IPS-18c (cell line): ENCODE measurements at regions not wholly inside any gene's neighbourhood (a gene's known extent, or its start where the extent isn't known, plus 50 kb on each side); places are given as distances from the start of the nearest gene placed in this dataset.

Source experiments
- H3K4me3 ChIP-seq: 2 replicates; pipeline ENCODE4 v1.7.0; 2013; ENCODE audit warnings: low read depth, mild to moderate bottlenecking, low read length, moderate library complexity; ENCODE audit not compliant: insufficient read depth
- H3K9me3 ChIP-seq: one replicate; pipeline ENCODE4 v1.6.1; 2013; ENCODE audit warnings: mild to moderate bottlenecking, low read length, moderate library complexity; ENCODE audit not compliant: control insufficient read depth, insufficient read depth

GRCh38 chr2:9773903-9774239 is 69.4 kb upstream of the TAF1B start:
- H3K4me3 ChIP-seq = no peak overlapping the region

GRCh38 chr2:9774266-9774665 is 69.0 kb upstream of the TAF1B start:
- Histone ChIP-seq H3K4me3 (no peak overlapping the region), H3K9me3 (no peaks in the 10 kb centered on the region)

More at GRCh38 chr2:9773903-9774239, 69.4 kb upstream of the TAF1B start:
- no peaks in the 10 kb centered on the region for H3K9me3 ChIP-seq

GRCh38 chr2:9775351-9775750 is 67.9 kb upstream of the TAF1B start:
- no peaks in the 10 kb centered on the region for H3K9me3 ChIP-seq
- H3K4me3 ChIP-seq = no peak overlapping the region

- Histone ChIP-seq H3K4me3 (no peak overlapping the region), H3K9me3 (no peaks in the 10 kb centered on the region)
Observed at GRCh38 chr2:9775999-9776712, 67.1 kb upstream of the TAF1B start.

- H3K9me3 ChIP-seq = no peaks in the 10 kb centered on the region
- no peak overlapping the region for H3K4me3 ChIP-seq
Observed at GRCh38 chr2:9777081-9777480, 66.2 kb upstream of the TAF1B start.

- no peak overlapping the region for H3K4me3 ChIP-seq
- H3K9me3 ChIP-seq = no peaks in the 10 kb centered on the region
Observed at GRCh38 chr2:9778012-9778411, 65.3 kb upstream of the TAF1B start.

GRCh38 chr2:9778471-9779316 is 64.6 kb upstream of the TAF1B start:
- Histone ChIP-seq H3K4me3 (no peak overlapping the region), H3K9me3 (no peaks in the 10 kb centered on the region)

- Histone ChIP-seq H3K4me3 (no peak overlapping the region), H3K9me3 (no peaks in the 10 kb centered on the region)
Observed at GRCh38 chr2:9779596-9780264, 63.5 kb upstream of the TAF1B start.

GRCh38 chr2:9780368-9781130 is 62.7 kb upstream of the TAF1B start:
- H3K4me3 ChIP-seq = no peak overlapping the region
- H3K9me3 ChIP-seq = no peaks in the 10 kb centered on the region

- no peaks in the 10 kb centered on the region for H3K9me3 ChIP-seq
- H3K4me3 ChIP-seq = no peak overlapping the region
Observed at GRCh38 chr2:9781252-9781651, 62.0 kb upstream of the TAF1B start.

GRCh38 chr2:9782197-9782719 is 61.0 kb upstream of the TAF1B start:
- no peaks in the 10 kb centered on the region for H3K9me3 ChIP-seq
- no peak overlapping the region for H3K4me3 ChIP-seq

- peaks cover 3% of the 10 kb centered on the region for H3K9me3 ChIP-seq
- H3K4me3 ChIP-seq = no peak overlapping the region
Observed at GRCh38 chr2:9789371-9789770, 53.9 kb upstream of the TAF1B start.

GRCh38 chr2:9790702-9791225 is 52.5 kb upstream of the TAF1B start:
- peaks cover 3% of the 10 kb centered on the region for H3K9me3 ChIP-seq
- H3K4me3 ChIP-seq = no peak overlapping the region

GRCh38 chr2:9791711-9792110 is 51.6 kb upstream of the TAF1B start:
- Histone ChIP-seq H3K9me3 (peaks cover 3% of the 10 kb centered on the region), H3K4me3 (no peak overlapping the region)

GRCh38 chr2:9793156-9793917 is 49.9 kb upstream of the TAF1B start:
- no peak overlapping the region for H3K4me3 ChIP-seq
- peaks cover under 1% of the 10 kb centered on the region for H3K9me3 ChIP-seq
